ENCODE measurements at regions not wholly inside any gene's neighbourhood (a gene's known extent, or its start where the extent isn't known, plus 50 kb on each side); places are given as distances from the start of the nearest gene placed in this dataset.
"Not testable (repeated sequence)": the region's sequence is repeated elsewhere in the genome, so short reads cannot be mapped to it uniquely, and the experiment has no call there.

GRCh38 chr4:82171531-82172155 is 202.1 kb downstream of the HNRNPD start:
- no peak for DNase-seq

GRCh38 chr4:82149750-82150149 is 224.0 kb downstream of the HNRNPD start:
- DNase-seq, result no peak

- no peak for DNase-seq
These were observed 227.9 kb downstream of the HNRNPD start for GRCh38 chr4:82145850-82146249.

GRCh38 chr4:82140422-82140821 is 233.4 kb downstream of the HNRNPD start:
- no peak for DNase-seq

- DNase-seq, result no peak
These were observed 234.5 kb downstream of the HNRNPD start for GRCh38 chr4:82139287-82139686.

GRCh38 chr4:82138374-82138773 is 235.4 kb downstream of the HNRNPD start:
- no peak for DNase-seq

- no peak for DNase-seq
These were observed 237.5 kb downstream of the HNRNPD start for GRCh38 chr4:82136161-82136801.

GRCh38 chr4:82128355-82128754 is 245.4 kb downstream of the HNRNPD start:
- DNase-seq, result no peak

GRCh38 chr4:82126512-82127040 is 247.2 kb downstream of the HNRNPD start:
- DNase-seq, result no peak

- DNase-seq, result no peak
These were observed 247.9 kb downstream of the HNRNPD start for GRCh38 chr4:82125787-82126297.

- no peak for DNase-seq
These were observed 248.6 kb downstream of the HNRNPD start for GRCh38 chr4:82124932-82125786.

- DNase-seq, result no peak
These were observed 249.4 kb downstream of the HNRNPD start for GRCh38 chr4:82124365-82124764.

GRCh38 chr4:82123934-82124333 is 249.9 kb downstream of the HNRNPD start:
- no peak for DNase-seq

- DNase-seq, result not testable (repeated sequence)
These were observed 258.6 kb downstream of the HNRNPD start for GRCh38 chr4:82115183-82115582.

GRCh38 chr4:82108506-82108905 is 265.3 kb downstream of the HNRNPD start:
- no peak for DNase-seq

GRCh38 chr4:82104578-82104977 is 269.2 kb downstream of the HNRNPD start:
- DNase-seq, result no peak

- no peak for DNase-seq
These were observed 273.7 kb downstream of the HNRNPD start for GRCh38 chr4:82099928-82100579.

GRCh38 chr4:82097504-82097903 is 276.3 kb downstream of the HNRNPD start:
- no peak for DNase-seq

- no peak for DNase-seq
These were observed 283.1 kb downstream of the HNRNPD start for GRCh38 chr4:82090717-82091116.

GRCh38 chr4:82084747-82085146 is 289.0 kb downstream of the HNRNPD start:
- no peak for DNase-seq

- DNase-seq, result not testable (repeated sequence)
These were observed 296.3 kb downstream of the HNRNPD start for GRCh38 chr4:82077471-82077995.

GRCh38 chr4:82076809-82077208 is 297.0 kb downstream of the HNRNPD start:
- no peak for DNase-seq

- DNase-seq, result no peak
These were observed 297.4 kb downstream of the HNRNPD start for GRCh38 chr4:82076359-82076758.

Data from CD4-positive, alpha-beta T cell treated with Interleukin-15 for 1 hour (primary cell).